GM21529 (cell line): ENCODE measurements at regions not wholly inside any gene's neighbourhood (a gene's known extent, or its start where the extent isn't known, plus 50 kb on each side); places are given as distances from the start of the nearest gene placed in this dataset.

ENCODE experiments used
- ATAC-seq: cut with Tn5 transposase; IDR thresholded peaks from one replicate; pipeline ENCODE4 v1.9.1; 2021; ENCODE audit not compliant: unreplicated experiment

DNA sequence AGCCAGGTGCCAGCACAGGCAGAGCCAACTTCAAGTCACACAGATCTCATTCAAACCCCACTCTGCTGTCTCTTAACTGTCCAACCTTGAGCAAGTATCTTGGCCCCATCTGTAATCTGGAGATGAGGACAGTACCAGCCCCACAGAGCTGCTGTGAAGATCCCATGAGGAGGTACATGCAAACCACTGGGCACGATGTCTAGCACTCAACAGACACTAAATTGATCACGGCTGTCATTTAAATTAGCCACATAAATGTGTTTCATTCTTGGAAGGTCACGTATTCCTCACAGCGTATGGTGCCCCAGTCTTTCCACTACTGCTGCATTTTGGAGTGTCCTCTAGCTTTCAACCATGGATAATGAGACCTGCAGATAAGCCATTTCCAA, 167.6 kb upstream of the ID2 start:
- no peak for ATAC-seq

DNA sequence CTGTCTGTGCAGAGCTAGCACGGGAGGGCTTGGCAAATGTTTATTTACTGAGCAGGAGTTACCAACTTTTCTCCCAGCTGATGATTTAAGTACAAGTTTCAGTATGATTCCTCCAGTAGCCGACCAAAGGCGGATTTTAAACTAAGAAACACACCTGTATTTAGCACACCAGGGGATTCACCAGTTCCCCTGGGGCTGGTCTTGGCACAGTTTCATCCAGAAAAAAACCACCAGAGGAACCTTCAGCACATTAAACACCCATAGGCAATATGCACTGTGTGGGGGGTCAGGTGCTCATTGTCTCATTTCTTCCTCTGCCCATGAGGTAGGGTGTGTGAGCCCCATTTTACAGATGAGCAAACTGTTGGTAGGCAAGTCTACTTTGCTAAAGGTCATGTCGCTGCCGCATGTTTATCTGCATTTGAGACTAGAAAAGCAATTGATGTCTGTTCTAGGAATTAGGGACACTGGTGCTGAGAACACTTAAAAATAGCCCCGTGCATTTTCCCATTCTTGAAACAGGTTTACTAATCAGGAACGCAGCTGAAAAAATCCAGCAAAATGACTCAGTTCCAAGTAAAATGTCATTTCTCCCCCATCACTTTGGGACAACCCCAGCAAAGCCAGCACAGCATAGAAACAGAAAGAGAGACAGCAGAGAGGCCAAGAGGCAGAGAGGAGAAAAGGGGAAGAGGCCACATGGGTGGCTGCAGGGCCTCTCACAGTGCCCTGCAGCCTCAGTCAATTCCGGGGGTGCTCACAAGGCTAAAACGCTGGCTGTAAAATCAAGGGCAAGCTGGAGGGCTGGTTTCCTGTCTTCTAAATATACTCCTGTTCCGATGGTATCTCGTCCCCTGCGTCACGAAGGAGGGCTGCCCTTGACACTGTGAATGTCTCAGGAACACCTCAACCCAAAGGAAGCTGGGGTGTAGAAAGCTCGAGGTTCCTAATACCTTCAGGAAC, 166.8 kb upstream of the ID2 start:
- ATAC-seq, result peak; percentile 73

DNA sequence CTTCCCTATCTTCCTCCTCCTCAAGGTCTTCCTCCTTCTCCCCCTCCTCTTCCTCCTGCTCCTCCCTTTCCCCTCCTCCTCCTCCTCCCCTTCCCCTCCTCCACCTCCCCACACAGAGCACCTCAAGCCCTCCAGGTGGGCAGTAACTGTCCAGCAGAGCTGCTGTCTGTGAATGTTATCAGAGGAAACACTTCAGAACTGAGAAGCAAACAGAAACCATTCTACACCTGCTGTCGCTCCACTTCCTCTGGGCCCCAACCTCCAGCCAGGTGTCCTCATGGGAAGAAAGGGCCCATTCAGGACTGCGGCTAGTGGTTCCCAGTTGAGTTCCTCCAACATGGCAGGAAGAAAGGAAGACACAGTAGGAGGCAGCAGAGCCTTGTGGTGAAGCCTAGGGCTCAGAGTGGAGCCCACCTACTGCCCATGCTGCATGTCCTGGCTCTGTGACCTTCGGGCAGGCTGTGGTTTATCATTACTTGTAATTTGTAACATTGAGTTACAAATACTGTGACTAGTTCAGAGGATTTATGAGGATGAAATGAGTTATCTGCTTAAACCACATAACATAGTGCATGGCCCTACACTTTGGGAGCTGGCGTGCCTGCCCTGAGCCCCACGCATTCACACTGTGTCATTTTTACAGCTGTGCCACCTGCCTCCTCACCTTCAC, 165.9 kb upstream of the ID2 start:
- peak; percentile 40 for ATAC-seq

DNA sequence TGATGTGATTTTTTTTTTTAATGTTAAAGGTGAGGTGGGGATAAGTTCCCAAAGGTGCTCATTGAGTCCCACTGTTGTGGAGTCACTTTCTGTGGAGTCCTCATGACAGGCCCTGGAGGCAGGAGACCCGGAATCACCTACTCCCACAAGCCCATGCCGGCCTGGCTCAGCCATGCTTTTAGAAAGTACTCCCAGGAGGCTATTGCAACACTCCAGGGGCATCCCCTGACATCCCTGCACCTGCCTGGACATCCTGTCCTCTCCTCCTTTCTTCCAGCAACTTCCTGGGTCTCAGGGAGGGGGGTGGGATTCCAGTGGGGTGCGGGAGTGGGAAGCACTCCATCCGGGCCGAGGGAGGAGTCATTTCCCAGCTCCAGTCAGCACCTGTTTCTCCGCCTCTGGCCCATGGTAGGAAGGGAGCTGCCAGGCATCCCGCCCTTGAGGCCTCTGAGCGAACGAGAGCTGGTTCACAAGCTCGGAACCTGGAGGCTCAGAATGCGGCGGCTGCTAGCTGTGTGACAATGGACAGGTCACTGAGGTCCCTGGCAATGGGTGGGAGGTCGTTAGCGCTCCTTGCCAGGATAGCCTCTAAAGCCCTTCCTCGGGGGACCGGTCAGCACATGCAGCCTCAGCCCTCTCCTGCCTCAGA, 163.9 kb upstream of the ID2 start:
- ATAC-seq, result no peak

DNA sequence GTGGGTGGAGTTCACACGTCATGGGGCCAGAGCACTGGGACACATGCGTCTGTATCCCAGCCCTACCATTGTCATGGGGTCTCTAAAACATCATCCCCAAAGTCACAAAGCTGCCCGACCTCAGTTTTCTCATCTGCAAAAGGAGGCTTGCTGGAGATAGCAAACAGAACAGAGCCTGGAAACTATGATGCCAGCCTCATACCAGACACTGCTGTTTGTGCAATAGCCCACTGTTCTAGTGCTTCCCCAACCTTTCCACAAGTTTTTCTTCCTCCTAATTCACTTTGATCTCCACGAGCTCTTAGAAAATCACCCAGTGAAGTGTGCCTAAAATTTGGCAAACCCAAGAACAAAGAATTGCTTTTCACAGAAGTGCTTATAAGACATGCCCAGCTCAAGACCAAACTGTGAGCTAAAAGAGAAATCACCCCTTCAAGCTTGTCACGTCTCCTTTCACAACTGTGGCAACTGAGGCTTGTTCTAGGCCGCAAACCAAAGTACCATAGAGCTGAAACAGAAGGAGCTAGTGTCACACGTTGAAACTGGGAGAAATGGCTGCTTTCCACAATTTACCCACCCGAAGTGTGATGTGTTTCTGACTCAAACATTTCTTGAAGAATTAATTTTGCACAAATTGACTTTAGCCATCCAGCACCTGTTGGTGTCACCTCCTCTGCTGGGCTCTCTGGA, 162.7 kb upstream of the ID2 start:
- no peak for ATAC-seq

DNA sequence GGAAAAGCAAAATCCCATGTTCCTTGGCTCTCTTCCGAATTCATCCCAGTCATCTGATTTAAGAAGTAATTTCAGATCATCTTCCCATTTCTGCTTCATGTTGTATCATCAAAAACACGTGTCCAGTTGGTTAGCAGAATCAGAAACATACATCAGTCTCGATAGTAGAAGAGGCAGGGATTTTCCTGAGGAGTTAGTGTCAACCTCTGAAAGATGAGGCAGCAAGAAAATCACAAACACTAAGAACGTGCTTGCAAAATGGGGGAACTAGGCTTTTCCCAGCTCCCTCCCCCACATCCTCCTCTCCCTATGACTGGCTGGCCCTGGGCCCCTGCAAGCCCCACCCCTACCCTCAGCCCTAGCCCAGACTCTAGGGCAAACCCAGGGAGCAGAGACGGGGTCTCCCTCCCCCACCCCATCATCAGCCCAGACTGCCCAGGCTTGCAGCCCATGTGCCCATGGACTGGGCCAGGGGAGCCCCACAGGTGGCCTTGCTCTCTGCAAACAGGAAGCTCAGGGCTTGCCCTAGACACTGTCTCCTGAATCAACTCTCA, 161.0 kb upstream of the ID2 start:
- no peak for ATAC-seq

DNA sequence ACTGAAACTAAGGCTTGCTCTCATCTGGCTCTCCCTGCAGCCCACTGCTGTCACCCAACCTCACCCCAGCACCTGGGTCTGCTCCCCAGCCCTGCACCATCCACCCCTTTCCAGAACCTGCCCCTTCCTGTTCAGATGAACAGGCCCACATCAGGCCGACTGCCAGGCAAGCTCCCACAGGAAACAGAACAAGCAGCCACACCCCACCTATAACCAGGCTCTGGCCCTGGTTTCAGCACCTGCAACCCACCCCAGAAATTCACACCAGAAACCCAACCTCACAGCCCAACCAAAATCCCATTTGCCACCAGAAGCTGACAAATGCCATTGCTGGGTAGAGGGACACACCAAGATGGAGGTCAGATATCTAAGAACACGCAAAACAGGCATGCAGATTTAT, 159.2 kb upstream of the ID2 start:
- ATAC-seq, result no peak

DNA sequence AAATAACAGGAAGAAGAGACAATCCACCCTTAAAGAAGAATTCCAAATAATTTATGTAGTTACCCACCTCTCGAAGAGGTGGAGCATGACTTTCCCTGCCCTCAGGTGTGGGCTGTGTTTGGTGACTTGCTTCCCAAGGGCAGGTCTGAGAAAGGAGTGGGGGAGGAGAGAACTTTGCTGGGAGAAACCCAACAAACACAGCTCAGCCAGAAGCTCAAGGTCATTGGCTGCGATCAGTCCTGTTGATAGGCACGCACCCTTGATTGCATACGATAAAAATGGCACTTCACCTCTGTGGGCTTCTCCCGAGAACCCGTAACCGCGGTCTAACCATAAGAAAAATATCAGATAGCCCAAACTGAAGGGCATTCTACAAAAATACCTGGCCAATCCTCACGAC, 157.5 kb upstream of the ID2 start:
- no peak for ATAC-seq

DNA sequence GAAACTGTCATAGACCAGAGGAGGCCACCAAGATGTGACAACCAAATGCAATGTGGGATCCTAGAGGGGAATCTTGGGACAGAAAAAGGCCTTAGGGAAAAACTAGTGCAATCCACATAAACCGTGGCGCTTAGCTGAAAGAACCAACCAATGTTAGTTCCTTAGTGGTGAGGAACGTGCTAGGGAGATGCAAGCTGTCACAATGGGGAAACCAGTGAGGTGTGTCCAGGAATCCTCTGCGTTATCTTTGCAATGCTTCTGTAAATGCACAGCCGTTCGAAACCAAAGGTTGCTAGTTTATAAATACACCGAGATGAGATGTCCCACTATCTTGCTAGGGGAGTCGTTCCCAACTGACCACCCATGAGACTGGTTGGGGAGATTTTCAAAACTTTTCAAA, 157.0 kb upstream of the ID2 start:
- ATAC-seq, result no peak

DNA sequence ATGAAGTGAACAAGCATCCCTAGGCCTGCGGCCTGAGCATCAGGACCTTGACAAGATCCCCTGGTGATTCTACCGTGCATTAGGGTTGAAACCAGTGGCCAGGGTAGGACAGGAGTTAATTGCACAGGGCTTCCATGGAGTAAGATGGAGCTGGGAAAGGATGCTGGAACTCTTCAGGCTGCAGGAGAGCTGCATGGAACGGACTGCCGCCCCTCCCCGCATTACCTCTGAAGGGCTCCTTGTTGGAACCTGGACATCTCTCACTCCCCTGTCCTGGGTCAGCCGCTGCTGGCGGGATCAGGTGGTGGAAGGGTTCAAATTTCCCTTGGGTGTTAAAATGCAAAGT, 156.6 kb upstream of the ID2 start:
- no peak for ATAC-seq

DNA sequence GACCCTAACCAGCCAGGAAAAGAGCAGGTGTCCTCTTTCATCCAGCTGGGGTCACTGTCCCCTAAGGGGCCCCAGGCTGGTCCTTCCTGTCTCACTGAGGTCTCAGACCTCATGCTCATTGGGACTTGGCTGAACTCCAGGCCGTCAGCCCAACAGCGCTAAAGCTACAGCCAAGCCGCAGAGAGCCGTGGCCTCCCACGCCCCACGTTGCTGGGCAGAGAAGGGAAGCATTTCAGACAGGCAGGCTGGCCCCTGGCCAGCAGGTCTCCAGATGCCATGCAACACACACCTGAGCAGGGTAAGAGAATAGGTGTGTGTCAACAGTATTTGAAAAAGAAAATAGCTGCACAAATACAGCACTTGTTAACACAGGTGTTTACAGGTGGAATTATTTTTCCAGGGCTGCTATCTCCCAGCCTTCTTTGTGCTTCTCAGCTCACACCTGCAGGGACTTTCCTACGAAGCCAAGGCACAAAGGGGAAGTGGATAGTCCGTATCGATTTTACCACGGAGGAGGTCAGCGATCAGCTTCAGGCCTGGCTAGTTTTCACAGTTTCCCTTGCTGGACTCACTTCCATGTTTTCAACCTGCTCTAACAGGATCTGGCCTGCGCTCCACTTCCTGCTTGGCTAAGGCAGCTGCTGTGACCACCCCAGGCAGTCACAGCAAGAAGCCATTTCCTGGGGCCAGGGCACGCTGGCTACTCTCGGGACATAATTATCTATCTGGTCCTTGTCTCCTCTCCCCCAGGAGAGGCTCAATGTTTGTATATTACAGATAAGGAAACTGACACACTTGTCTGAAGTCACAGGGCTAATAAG, 156.1 kb upstream of the ID2 start:
- peak; percentile 70 for ATAC-seq

DNA sequence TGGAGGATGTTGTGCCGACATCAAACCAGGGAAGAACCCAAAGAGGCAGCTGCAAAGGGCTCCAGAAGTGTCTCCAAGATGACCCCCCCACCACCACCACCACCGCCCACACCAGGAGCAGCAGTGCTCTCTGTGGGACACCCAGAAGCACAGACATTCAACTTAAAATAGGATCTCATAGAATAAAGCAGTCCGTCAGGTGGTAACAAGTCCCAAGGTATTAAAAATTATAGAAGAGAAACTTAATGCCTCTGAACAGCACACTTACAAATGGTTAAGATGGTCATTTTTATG, 155.5 kb upstream of the ID2 start:
- ATAC-seq, result no peak

DNA sequence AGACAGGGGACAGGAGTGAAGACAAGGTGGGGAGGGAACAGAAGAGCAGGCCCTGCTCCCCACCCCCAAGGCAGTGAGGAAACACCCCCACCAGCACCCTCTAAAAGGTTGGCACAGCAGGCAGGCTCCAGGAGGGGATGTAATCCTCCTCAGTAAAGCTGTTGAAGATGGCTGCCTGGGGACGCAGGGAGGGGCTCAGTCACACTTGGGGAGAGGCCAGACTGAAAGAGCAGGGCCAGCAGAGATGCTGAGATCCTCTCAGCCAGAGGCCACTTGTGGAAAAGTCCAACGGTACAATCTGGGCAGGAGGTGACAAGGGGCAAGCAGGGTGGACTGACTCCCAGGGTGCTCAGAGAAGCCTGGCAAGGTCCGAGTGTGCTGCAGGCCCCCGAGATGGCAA, 154.8 kb upstream of the ID2 start:
- ATAC-seq, result no peak

DNA sequence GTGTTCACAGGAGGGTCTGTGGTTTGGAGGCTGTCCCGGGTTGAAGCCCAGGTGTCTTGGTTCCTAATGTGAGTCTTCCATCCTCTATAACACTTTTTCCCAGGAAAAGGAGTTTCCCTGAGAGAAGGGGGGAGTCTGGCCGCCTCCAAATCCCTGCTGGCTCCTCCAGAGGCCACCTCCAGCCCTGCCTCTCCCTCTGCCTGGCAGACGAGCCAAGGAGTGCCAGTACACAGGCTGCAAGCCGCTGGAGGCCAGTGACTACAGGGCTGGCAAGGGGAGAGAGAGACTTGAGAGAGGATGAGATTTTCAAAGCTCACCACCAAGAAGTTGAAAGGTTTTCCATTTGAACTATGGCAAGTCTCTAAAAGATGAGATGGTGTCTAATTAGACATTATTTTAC, 154.2 kb upstream of the ID2 start:
- ATAC-seq, result no peak

DNA sequence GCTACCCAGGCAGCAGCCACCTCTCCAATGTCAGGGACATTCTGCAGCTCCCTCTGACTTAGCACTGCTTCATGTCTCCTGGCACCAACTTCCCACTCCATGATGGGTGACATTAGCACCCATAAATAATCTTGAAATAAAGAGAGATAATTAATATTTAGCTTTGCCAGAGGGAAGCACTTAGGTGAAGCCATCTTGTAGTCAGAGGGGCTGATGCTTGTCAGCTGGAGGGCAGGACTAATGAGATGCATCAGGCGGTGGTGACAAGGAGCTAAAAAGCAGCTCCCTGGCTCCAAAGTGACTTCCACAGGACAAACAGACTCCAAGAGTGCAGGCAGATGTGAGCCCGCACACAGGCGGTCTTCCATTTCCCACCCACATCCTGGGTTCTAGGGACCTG, 153.0 kb upstream of the ID2 start:
- ATAC-seq, result no peak

DNA sequence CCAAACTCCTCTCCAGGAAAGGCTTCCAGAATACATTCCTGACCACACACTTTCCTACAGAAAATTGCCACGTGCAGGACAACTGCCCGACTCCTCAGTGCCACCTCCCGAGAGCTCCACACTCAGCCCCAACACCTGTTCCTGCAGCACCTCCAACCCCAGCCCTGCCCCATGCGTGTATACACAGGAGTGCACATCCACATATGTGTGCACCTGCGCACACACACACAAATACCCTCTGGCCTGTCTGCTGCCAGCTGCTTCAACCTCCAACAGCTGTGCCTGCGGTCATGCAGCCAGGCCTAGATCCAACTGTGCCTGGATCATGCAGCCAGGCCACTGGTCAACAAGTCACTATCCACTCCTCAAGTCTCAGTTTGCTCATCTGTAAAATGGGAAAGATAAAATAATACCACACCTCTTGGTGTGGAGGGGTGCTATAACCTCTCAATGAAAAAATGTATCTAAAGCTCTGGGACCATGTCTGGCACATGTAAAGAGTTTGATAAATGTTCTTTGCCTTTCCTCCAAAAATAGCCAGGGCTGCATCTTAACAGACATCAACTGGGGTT, 152.1 kb upstream of the ID2 start:
- ATAC-seq, result no peak

DNA sequence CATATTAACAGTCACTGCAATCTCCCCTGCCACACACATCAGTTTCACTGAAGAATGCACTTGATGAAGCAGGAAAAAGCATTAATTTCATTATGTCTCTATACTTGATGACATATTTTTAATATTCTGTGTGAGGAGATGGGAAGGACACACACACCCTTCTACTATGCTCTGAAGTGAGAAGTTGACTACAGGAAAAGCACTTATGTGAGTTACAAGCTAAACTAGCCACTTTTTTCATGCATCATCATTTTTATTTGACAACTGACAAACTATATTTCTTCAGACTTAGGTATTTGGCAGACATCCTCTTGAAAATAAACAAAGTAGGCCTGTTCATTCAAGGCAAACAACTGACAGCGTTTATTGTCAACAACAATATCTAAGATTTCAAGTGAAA, 150.4 kb upstream of the ID2 start:
- ATAC-seq, result no peak

DNA sequence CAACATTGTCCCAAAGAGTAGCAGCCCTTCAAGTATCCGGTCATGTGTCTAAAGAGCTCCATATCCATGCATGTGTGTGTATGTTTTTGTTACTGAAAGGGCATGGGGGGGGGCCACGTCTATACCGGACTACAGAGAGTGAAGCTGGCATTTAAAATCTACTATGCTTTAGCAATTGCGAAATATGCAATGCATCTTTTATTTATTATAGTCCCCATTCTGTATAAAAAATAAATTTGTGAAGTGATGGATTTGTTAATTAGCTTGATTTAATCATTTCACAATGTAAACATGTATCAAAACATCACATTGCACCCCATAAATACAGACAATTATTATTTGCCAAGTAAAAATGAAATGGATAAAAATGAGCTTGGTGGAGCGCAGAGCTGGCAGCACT, 149.4 kb upstream of the ID2 start:
- no peak for ATAC-seq

DNA sequence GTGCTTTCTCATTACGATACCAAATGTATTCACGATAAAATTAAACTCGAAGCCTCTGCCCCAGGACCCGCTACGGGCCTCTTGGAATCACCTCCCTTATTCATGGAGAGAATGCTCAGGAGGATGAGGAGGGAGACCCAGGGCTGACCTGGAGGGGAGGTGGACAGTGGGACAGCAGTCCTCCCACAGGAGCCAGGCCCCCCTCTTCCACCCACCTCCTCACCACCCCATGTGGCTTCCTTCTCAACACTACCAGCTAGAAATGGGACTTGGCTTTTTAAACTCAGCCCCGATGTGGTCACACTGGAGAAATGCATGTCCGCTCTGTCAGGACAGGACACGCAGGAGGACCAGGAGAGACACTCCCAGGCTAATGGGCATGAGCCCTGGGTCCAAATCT, 147.9 kb upstream of the ID2 start:
- ATAC-seq, result no peak

DNA sequence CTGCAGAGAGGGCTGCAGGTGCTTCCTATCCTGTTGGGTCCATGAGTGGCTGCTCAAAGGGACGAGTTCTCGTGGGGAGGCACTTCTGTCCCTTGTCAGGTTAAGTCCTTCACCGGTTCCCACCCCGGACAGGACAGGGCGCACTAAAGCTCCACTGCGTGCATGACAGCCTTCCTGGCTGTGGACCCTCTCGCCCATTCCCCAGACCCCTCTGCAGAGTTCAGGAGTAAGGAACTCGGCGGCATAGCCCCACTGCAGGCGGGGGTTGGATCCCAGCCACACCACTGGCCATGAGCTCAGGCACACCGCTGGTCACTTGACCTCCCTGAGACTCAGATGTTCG, 147.5 kb upstream of the ID2 start:
- ATAC-seq, result no peak
